ENCODE measurements at regions not wholly inside any gene's neighbourhood (a gene's known extent, or its start where the extent isn't known, plus 50 kb on each side); places are given as distances from the start of the nearest gene placed in this dataset.

DNA sequence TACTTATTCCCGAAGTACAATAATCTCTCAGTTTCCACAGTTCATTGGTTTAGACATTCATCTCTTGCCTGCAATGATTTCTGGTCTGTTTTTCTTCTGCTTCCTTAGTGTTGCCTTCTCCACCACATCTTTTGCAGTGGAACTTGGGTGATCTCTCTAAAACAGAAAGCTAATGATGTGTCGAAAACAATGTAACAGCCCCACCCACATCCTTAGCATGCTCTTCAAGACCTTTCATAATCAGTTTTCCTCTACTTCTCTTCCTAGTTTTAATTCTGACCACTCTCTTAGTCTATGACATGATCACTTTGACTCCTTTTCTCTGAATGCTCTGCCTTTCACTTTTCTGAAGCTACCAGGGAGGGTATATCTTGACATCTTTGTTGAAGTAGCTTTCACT lies 1007.9 kb upstream of the CITED2 start:
- no peak for TF ChIP-seq ZNF274 (IDR thresholded peaks at IDR 0.05; ENCODE audit: low read depth, low read length)
- no peak for TF ChIP-seq YY1 (IDR thresholded peaks at IDR 0.05; ENCODE audit: insufficient read depth, insufficient read length)
